Kasumi-1 (cell line): ENCODE measurements at regions not wholly inside any gene's neighbourhood (a gene's known extent, or its start where the extent isn't known, plus 50 kb on each side); places are given as distances from the start of the nearest gene placed in this dataset.

Experiments
- DNase-seq, 2 experiments: peaks; one replicate each; lab custom pipeline; 2025; lab: John Stamatoyannopoulos, UW

DNA sequence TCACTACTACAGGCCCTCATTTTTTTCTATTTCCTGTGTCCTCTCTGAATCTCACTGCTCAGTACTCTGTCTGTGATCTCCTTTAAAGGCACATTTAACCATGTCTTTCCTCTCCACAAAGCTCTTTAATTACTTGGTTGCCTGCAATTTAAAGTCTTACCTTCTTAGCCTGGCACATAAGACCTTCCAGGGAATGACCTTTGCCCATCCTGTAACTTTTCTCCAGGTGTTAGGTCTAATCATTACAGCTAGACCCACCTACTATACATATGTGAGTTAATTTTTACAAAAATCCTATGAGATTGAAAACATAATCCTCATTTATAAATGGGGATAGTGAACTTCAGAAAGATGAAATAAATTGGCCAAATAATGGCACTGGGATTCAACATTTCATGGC lies 244.1 kb upstream of the RHOBTB1 start:
- no peak for DNase-seq

DNA sequence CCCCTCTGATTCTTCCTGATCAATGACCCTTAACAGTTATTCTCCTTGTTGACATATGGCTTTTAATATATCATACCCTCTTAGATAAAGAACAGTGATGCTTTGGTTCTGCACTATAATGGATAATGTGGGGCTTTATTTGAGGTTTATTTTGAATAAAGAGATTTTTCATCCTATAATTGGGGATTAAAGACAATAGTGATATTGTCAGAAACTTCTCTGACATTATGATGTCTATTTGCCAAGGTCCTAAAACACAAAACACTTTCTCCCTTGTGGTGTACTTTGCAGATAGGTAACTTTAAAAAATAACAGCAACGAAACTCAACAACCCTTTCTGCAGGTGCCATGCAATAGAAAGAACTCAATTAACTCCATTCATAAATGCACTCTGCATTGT lies 243.6 kb upstream of the RHOBTB1 start:
- DNase-seq, result no peak

DNA sequence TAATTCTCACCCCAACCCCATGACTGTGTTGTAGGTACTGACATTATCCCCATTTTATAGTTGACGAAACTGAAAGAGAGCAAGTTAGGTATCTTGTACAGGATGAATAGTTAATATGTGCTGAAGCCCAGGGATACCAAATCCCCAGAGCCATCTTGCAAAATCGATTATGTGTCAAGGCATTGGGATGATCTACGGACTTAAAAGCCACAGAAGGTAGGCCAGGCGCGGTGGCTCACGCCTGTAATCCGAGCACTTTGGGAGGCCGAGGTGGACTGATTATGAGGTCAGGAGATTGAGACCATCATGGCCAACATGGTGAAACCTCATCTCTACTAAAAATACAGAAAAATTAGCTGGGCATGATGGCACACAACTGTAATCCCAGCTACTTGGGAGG lies 242.4 kb upstream of the RHOBTB1 start:
- DNase-seq, result no peak

DNA sequence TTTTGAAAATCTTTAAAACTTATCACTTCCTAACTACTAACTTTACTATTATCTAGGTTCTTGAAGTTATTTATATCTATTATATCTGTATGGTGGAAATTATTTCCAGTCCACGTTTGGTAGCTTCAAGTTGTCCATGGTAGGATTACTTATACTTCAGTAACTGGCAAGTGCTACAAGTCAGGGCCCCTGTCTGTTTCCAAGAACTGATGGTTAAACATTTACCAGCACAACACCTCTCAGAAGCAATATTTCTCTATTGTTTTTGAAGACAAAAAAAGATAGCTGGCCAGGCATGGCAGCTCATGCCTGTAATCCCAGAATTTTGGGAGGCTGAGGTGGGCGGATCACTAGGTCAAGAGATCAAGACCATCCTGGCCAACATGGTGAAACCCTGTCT lies 240.4 kb upstream of the RHOBTB1 start:
- no peak for DNase-seq

GRCh38 chr10:61183967-61184366 lies 240.0 kb upstream of the RHOBTB1 start:
- no peak for DNase-seq

- DNase-seq, result no peak
Measured at GRCh38 chr10:61181832-61182231, 237.8 kb upstream of the RHOBTB1 start.

DNA sequence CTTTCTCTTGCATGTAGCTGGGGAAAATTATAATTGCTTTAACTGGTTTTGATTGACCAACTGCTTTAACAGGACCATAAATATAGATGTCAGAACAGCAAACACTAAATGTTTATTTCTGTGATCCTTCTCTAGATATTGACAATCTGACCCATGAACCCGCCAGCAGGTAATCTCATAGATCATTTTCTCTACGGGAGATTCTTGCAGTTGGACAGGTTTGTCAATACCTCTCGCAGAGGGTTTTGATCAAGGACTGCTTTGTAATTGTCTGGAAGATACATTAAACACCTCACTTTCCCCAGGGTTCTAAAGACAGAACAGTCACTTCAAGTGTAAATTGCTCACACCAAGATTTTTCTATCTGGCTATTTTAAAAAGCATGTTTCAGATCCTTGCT lies 235.8 kb upstream of the RHOBTB1 start:
- DNase-seq, result no peak

DNA sequence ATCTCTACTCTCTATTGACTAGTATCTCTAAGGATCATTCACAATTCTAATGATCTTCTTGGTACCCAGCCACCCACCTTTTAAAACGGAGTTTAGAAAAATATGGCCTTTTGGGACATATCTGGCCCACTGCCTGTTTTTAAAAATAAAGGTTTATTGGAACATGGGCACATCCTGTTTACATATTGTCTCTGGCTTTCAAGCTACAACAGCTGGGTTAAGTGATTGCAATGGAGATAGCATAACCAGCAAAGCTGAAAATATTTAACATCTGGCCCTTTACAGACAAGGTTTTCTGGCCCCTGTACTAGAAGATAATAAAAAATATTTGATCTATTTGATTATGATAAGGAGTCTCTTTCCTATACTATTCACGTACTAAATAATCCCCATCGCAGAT lies 232.4 kb upstream of the RHOBTB1 start:
- DNase-seq, result no peak

DNA sequence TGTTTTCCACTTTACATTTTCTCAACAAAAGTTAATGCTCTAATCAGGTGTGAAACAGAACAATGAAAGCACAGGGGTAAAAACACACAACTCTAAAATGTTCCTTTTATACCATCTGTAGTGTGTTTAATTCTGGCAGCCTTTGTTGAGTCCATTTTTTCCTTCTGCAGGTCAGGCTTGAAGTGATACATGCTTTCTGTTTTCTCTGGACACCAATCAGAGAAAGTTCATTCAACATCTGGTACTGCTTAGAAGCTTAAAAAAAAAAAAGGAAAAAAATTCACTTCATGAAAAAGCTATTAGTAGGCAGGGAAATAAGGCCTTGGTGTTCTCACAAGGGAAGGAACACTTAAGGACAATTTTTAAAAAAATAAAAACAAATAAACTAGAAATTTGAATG lies 231.3 kb upstream of the RHOBTB1 start:
- no peak for DNase-seq

GRCh38 chr10:61173450-61173849 lies 229.5 kb upstream of the RHOBTB1 start:
- no peak for DNase-seq

DNA sequence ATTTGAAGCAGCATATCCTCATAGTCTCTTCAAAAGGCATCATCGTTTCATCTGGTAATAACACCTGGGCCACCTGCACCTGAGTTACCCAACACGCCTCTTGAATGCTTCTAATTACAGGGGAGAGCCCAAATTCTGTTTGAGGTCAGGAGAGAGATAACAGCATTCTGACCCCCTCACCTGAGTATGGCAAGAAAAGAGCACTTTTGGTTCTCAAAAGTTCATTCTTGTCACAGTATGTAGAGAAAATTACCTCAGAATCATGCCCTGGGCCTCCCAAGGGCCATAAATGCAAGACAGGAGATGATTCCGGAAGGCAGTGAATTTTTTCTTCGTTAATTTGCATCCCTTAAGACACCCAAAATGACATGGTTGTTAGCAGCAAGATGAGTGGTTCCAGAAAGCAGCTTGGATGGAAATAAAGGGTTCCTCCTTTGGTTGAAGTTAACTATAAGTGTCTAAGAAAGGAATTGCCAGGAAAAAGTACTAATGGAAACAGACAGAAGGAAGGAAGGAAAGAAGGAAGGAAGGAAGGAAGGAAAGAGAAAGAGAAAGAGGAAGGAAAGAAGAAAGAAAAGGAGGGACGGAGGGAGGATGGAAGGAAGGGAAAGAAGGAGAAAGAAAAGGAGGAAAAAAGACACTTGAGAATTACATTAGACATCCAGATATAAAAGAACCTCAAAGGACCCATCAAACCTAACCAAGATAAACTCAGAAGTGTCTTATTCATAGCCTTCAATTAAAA lies 228.4 kb upstream of the RHOBTB1 start:
- no peak for DNase-seq

DNA sequence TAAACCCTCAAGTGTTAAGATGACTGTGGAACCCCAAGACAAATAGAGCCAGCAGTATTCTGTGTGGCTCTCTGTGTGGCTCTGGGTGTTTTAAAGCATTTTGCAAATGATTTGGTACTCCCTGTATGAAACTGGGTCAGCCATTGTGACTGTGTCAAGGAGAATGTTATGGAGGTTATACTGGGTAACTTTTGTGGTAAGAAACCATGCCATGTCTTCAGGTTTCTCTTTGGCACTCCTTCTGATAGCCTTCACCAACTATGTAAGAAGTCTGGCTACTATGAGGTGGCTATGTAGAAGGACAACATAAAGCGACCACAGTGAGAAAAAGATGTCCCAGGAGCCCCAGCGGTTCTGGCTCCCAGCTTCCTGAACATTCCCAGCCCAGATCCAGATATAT lies 226.6 kb upstream of the RHOBTB1 start:
- DNase-seq, result no peak

DNA sequence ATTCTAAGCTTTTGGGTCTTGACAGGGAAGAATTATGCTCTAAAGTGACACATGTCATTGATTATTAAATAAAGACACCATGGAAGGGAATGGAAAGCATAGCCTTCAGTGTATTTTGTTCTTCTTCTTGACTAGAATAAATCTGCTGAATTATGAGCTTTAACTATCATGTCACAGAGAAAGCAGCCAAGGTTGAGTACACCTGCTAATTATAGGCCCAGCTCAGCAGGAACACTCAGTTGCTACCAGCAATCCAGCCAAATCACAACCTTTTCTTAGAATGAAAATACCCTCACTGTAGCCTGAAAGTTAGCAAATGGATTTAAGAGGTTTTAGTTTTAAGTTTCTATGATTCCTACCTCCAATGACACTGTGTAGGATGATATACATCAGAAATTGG lies 225.3 kb upstream of the RHOBTB1 start:
- DNase-seq, result no peak

DNA sequence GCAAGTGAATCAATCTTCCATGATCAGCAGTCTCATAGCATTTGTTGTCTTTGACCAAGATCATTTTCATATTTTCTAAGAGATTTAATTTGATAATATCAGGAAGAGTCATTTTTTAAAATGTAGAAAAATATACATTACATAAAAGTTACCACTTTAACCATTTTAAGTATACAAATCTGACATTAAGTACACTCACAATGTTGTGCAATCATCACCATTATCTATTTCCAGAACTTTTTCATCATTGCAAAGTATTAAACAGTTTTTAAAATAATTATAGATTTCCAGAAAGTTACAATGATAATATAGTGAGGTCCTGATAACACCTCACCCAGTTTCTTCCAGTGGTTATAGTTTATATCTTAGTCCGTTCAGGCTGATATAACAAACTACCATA lies 222.5 kb upstream of the RHOBTB1 start:
- no peak for DNase-seq

- DNase-seq, result no peak
Measured at GRCh38 chr10:61166065-61166464, 222.1 kb upstream of the RHOBTB1 start.

- no peak for DNase-seq
Measured at GRCh38 chr10:61164458-61165160, 220.6 kb upstream of the RHOBTB1 start.

DNA sequence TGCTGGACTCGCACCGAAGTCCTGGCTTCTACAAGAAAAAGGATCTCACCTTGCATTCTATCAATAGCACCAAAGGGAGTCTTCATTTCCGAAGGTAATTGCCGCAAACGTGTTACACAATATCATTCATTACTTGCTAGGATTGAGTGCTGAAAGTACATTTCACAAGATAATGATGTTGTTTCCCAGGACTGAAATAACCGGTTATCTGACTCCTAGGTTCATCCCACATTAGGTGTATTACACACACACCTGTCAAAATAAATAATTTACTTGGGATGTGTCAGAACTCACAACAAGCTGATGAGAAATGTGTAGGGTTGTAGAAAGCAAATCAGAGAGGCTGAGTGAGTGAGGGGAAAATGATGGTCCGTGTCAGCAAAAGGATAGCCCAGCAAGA lies 219.4 kb upstream of the RHOBTB1 start:
- DNase-seq, result no peak

- no peak for DNase-seq
Measured at GRCh38 chr10:61160253-61160652, 216.3 kb upstream of the RHOBTB1 start.

- DNase-seq, result no peak
Measured at GRCh38 chr10:61159253-61159652, 215.3 kb upstream of the RHOBTB1 start.

- DNase-seq, result no peak
Measured at GRCh38 chr10:61157182-61157581, 213.2 kb upstream of the RHOBTB1 start.

GRCh38 chr10:61153771-61154170 lies 209.8 kb upstream of the RHOBTB1 start:
- no peak for DNase-seq

DNA sequence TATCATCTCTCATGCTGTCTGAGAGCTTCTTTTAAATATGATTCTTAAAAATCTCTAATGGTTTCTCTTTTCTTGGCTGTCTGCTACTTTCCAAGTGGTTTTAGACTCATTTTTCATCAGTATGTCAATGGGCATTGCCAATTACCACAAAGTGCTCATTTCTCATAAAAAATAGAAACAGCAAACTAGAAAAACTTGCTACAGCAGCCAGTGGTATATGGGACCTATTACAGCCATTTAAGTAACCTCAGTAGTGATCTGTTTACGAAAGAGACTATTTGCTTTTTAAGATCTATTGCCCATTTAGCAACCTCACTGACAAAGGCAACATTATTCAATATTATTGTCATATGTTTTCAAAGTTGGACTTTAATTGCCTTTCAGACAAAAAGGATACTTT lies 207.1 kb upstream of the RHOBTB1 start:
- DNase-seq, result no peak

DNA sequence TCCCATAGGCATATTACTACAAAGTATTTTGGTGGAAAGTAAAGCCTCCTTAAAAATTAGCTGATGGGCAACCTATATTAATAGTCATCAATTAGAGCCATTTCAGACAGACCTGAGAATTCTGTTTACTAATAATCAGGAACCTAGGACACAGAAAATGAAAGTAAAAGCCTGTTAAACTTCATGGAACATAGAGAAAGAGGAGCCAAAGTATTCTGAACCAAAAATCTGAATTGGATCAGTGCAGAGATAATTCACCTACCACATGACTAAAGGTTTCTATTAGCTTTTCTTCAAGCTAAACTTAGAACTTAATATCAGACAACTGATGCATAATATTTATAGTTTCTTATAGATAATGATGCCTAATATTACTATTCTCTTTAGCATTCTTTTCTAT lies 204.5 kb upstream of the RHOBTB1 start:
- no peak for DNase-seq

GRCh38 chr10:61142987-61143386 lies 199.0 kb upstream of the RHOBTB1 start:
- DNase-seq, result no peak
